IMR-90 (cell line): ENCODE measurements at regions not wholly inside any gene's neighbourhood (a gene's known extent, or its start where the extent isn't known, plus 50 kb on each side); places are given as distances from the start of the nearest gene placed in this dataset.

ENCODE experiments used
- ATAC-seq: fragments of 200-7000 bp; cut with Tn5 transposase; 2 replicates; pipeline ENCODE4 v1.9.1; 2020; ENCODE audit warnings: low read depth, mild to moderate bottlenecking, moderate library complexity
- BruUV-seq: library from RNA; stranded (reverse); fragments of 400-500 nt; replicated peaks from 2 replicates; lab custom pipeline; 2021; lab: Mats Ljungman, UMichigan
- CTCF ChIA-PET: fragments of 300-600 bp; formaldehyde crosslinking; extraction: SDS; loops from one replicate; lab custom pipeline; 2021; ENCODE audit warnings: antibody characterized with exemption; lab: Yijun Ruan, JAX
- POLR2A ChIA-PET: fragments of 300-600 bp; sonication (Branson Sonifier 250); formaldehyde crosslinking; loops from one replicate; lab custom pipeline; 2022; ENCODE audit warnings: antibody characterized with exemption; ENCODE audit not compliant: unreplicated experiment; lab: Charles Lee
- DNase-seq: peaks from one replicate; pipeline ENCODE4 v3.0.0; 2013
- H2AFZ ChIP-seq: replicated peaks from 2 replicates; pipeline ENCODE3; 2013; ENCODE audit warnings: low read length, mild to moderate bottlenecking; ENCODE audit not compliant: poor library complexity
- H2AK5ac ChIP-seq: 2 replicates; pipeline ENCODE4 v1.6.1; 2013; ENCODE audit warnings: low read depth, low read length, inconsistent platforms
- H2AK9ac ChIP-seq: replicated peaks from 2 replicates; pipeline ENCODE3; 2013; ENCODE audit warnings: mild to moderate bottlenecking, low read depth, low read length, moderate library complexity; ENCODE audit not compliant: poor library complexity
- H2BK120ac ChIP-seq: 2 replicates; pipeline ENCODE4 v1.6.1; 2013; ENCODE audit warnings: low read depth, low read length, inconsistent platforms
- H2BK15ac ChIP-seq: 3 replicates; pipeline ENCODE4 v1.6.1; 2013; ENCODE audit warnings: low read depth, low read length, inconsistent platforms
- H2BK20ac ChIP-seq: 2 replicates; pipeline ENCODE4 v1.6.1; 2013; ENCODE audit warnings: low read depth, mild to moderate bottlenecking, inconsistent platforms, low read length, moderate library complexity
- H2BK5ac ChIP-seq: 2 replicates; pipeline ENCODE4 v1.6.1; 2013; ENCODE audit warnings: mild to moderate bottlenecking, low read depth, low read length, inconsistent platforms; ENCODE audit not compliant: poor library complexity, severe bottlenecking
- H3K14ac ChIP-seq: replicated peaks from 2 replicates; pipeline ENCODE4 v1.6.1; 2013; ENCODE audit warnings: low read depth, low read length, inconsistent platforms
- H3K18ac ChIP-seq: 2 replicates; pipeline ENCODE4 v1.6.1; 2013; ENCODE audit warnings: low read depth, low read length, control low read depth
- H3K23ac ChIP-seq: 2 replicates; pipeline ENCODE4 v1.6.1; 2013; ENCODE audit warnings: low read depth, low read length, inconsistent platforms
- H3K27ac ChIP-seq: 2 replicates; pipeline ENCODE4 v1.5.1; 2013; ENCODE audit warnings: mild to moderate bottlenecking, control low read depth, low read length; ENCODE audit not compliant: insufficient read depth
- H3K27me3 ChIP-seq: 2 replicates; pipeline ENCODE4 v1.6.1; 2013; ENCODE audit warnings: low read length; ENCODE audit not compliant: control insufficient read depth, insufficient read depth
- H3K36me3 ChIP-seq: 2 replicates; pipeline ENCODE4 v1.6.1; 2013; ENCODE audit warnings: low read length, mixed read lengths; ENCODE audit not compliant: control insufficient read depth, insufficient read depth
- H3K4ac ChIP-seq: 2 replicates; pipeline ENCODE4 v1.6.1; 2013; ENCODE audit warnings: low read depth, low read length, inconsistent platforms
- H3K4me1 ChIP-seq: 2 replicates; pipeline ENCODE4 v1.6.1; 2013; ENCODE audit warnings: low read length, mixed read lengths; ENCODE audit not compliant: control insufficient read depth, insufficient read depth
- H3K4me2 ChIP-seq: 2 replicates; pipeline ENCODE4 v1.6.1; 2013; ENCODE audit warnings: low read depth, mild to moderate bottlenecking, control low read depth, low read length, moderate library complexity
- H3K4me3 ChIP-seq: 2 replicates; pipeline ENCODE4 v1.5.1; 2013; ENCODE audit warnings: low read depth, mild to moderate bottlenecking, control low read depth, low read length, moderate library complexity; ENCODE audit not compliant: insufficient read depth
- H3K56ac ChIP-seq: 2 replicates; pipeline ENCODE4 v1.6.1; 2013; ENCODE audit warnings: low read length, inconsistent platforms; ENCODE audit not compliant: insufficient read depth; ENCODE audit errors: extremely low read depth
- H3K79me1 ChIP-seq, 2 experiments: 2 replicates each; pipeline ENCODE4 v1.6.1; 2013; ENCODE audit warnings: low read length in 2 of 2, inconsistent platforms in 1 of 2, low read depth in 1 of 2
- H3K9ac ChIP-seq: 2 replicates; pipeline ENCODE4 v1.6.1; 2013; ENCODE audit warnings: low read depth, low read length, control low read depth
- H3K9me1 ChIP-seq: 2 replicates; pipeline ENCODE4 v1.6.1; 2013; ENCODE audit warnings: low read length, inconsistent platforms; ENCODE audit not compliant: insufficient read depth
- H3K9me3 ChIP-seq: 2 replicates; pipeline ENCODE4 v1.6.1; 2013; ENCODE audit warnings: low read length; ENCODE audit not compliant: control insufficient read depth, insufficient read depth
- H4K20me1 ChIP-seq: 2 replicates; pipeline ENCODE4 v1.6.1; 2013; ENCODE audit warnings: low read length, inconsistent platforms; ENCODE audit not compliant: insufficient read depth
- H4K5ac ChIP-seq: 2 replicates; pipeline ENCODE4 v1.6.1; 2013; ENCODE audit warnings: mild to moderate bottlenecking, low read depth, low read length, control low read depth
- H4K8ac ChIP-seq, 2 experiments: 2 replicates each; pipeline ENCODE4 v1.6.1; 2013; ENCODE audit warnings: low read depth in 2 of 2, low read length in 2 of 2, control low read depth in 1 of 2, inconsistent platforms in 1 of 2
- H4K91ac ChIP-seq: 2 replicates; pipeline ENCODE4 v1.6.1; 2013; ENCODE audit warnings: low read depth, low read length, inconsistent platforms; ENCODE audit not compliant: insufficient read depth
- ELK1 ChIP-seq: fragments of 150-350 bp; IDR thresholded peaks from 2 replicates; pipeline ENCODE4 v1.6.1; 2016; ENCODE audit warnings: low read depth, mild to moderate bottlenecking, low read length, moderate library complexity, borderline replicate concordance
- MAZ ChIP-seq: IDR thresholded peaks from 2 replicates; pipeline ENCODE4 v1.6.1; 2012; ENCODE audit warnings: low read depth, mild to moderate bottlenecking, low read length, improper control_type of control experiment, moderate library complexity, borderline replicate concordance
- NFE2L2 ChIP-seq: fragments of 150-350 bp; IDR thresholded peaks from 2 replicates; pipeline ENCODE4 v1.6.1; 2016; ENCODE audit warnings: low read depth, mild to moderate bottlenecking, low read length
- WGBS, 2 experiments: methylation state at CpG; one replicate each; pipeline versions ENCODE4 v1.1.5 to v1.1.7; 2013; ENCODE audit warnings: missing lambda C conversion rate in 2 of 2; ENCODE audit not compliant: insufficient read length in 1 of 2; ENCODE audit errors: extremely low coverage in 2 of 2; 5-methylcytosine and 5-hydroxymethylcytosine counted together
- dilution Hi-C: fragments of 300-500 bp; cut with HindIII; formaldehyde crosslinking; loops from one replicate; pipeline ENCODE4 v1.14.3; 2018; ENCODE audit warnings: low sequenced_read_pairs; ENCODE audit not compliant: unreplicated experiment
- in situ Hi-C: fragments of 300-500 bp; cut with MboI; formaldehyde crosslinking; loops from 3 replicates; pipeline ENCODE4 v1.14.3; 2019; ENCODE audit warnings: low sequenced_read_pairs, inconsistent platforms, mixed read lengths
- intact Hi-C: fragments of 100-400 bp; cut with micrococcal nuclease; formaldehyde crosslinking; loops from 2 replicates; pipeline ENCODE4 v1.10.0; 2022

- H4K91ac ChIP-seq, result no peak overlapping the region
- no peak overlapping the region for H3K27ac ChIP-seq
- no peak overlapping the region for H3K4me3 ChIP-seq
- H4K5ac ChIP-seq, result no peak overlapping the region
- H2BK20ac ChIP-seq, result no peak overlapping the region
- no peaks in the 10 kb centered on the region for H4K20me1 ChIP-seq
- TF ChIP-seq NFE2L2 (no peak), MAZ (no peak), ELK1 (no peak)
- H2AFZ ChIP-seq, result no peak overlapping the region
- no peak overlapping the region for H3K4me2 ChIP-seq
- ChIA-PET CTCF (interaction anchor here (0.7 to 1.4 kb wide), 2 partner anchors 12 to 21 kb away, joined by 3 to 5 read pairs; no protein-coding TSS in a partner anchor), POLR2A (no interaction called here)
- H3K9me3 ChIP-seq, result no peaks in the 10 kb centered on the region
- H2BK5ac ChIP-seq, result no peak overlapping the region
- dilution Hi-C loops (no loop called here), intact Hi-C loops (no loop called here), in situ Hi-C loops (no loop called here)
- H3K9me1 ChIP-seq, result no peaks in the 10 kb centered on the region
- H2AK9ac ChIP-seq, result no peak overlapping the region
- no peak overlapping the region for H3K4ac ChIP-seq
- H3K14ac ChIP-seq, result no peak overlapping the region
- H2BK120ac ChIP-seq, result no peak overlapping the region
- H3K27me3 ChIP-seq, result no peaks in the 10 kb centered on the region
- 100% methylated on average over 1 of the region's 3 CpGs; no CpG with 5 or more reads in 1 of the 2 experiments for WGBS, 2 experiments
- H3K9ac ChIP-seq, result no peak overlapping the region
- H3K4me1 ChIP-seq, result no peaks in the 10 kb centered on the region
- no peak overlapping the region for H2AK5ac ChIP-seq
- no peak overlapping the region for H2BK15ac ChIP-seq
- no TSS peak for BruUV-seq
- no peaks in the 10 kb centered on the region for H3K79me1 ChIP-seq
- ATAC-seq, result no peak
- no peak overlapping the region for H4K8ac ChIP-seq
- H3K36me3 ChIP-seq, result no peaks in the 10 kb centered on the region
- H3K56ac ChIP-seq, result no peak overlapping the region
- DNase-seq, result no peak
- H3K18ac ChIP-seq, result no peak overlapping the region
- no peak overlapping the region for H3K23ac ChIP-seq
These were observed 186.1 kb downstream of the ZNF608 start for GRCh38 chr5:124560370-124560769.
